BLaER1 treated with 17β-estradiol and CSF1 and Interleukin-3, amounts not matched to agents 10 nM and 100 nM (cell line): ENCODE measurements at regions not wholly inside any gene's neighbourhood (a gene's known extent, or its start where the extent isn't known, plus 50 kb on each side); places are given as distances from the start of the nearest gene placed in this dataset.
"Not testable (repeated sequence)": the region's sequence is repeated elsewhere in the genome, so short reads cannot be mapped to it uniquely, and the experiment has no call there.

Source experiments
- H3K27ac ChIP-seq, 11 experiments: shearing (Covaris generic); formaldehyde crosslinking; 2 replicates each; pipeline ENCODE4 v1.8.1; 2022
- H3K27me3 ChIP-seq, 11 experiments: shearing (Covaris generic); formaldehyde crosslinking; 2 replicates each; pipeline ENCODE4 v1.8.1; 2022
- H3K36me3 ChIP-seq, 11 experiments: shearing (Covaris generic); formaldehyde crosslinking; 2 replicates each; pipeline ENCODE4 v1.8.1; 2022
- H3K4me1 ChIP-seq, 10 experiments: shearing (Covaris generic); formaldehyde crosslinking; 2 replicates each; pipeline ENCODE4 v1.8.1; 2022
- H3K4me2 ChIP-seq, 11 experiments: shearing (Covaris generic); formaldehyde crosslinking; 2 replicates each; pipeline ENCODE4 v1.8.1; 2022
- H3K4me3 ChIP-seq, 10 experiments: shearing (Covaris generic); formaldehyde crosslinking; 2 replicates each; pipeline ENCODE4 v1.8.1; 2022
- H3K9ac ChIP-seq, 11 experiments: shearing (Covaris generic); formaldehyde crosslinking; 2 replicates each; pipeline ENCODE4 v1.8.1; 2022
- H3K9me3 ChIP-seq, 11 experiments: shearing (Covaris generic); formaldehyde crosslinking; replicated peaks in 1 of 11; 2 replicates each; pipeline ENCODE4 v1.8.1; 2022
- H4K20me1 ChIP-seq, 11 experiments: shearing (Covaris generic); formaldehyde crosslinking; 2 replicates each; pipeline ENCODE4 v1.8.1; 2022
- Cebpa-rat ChIP-seq, 11 experiments: shearing (Covaris generic); IDR thresholded peaks; 2 replicates each; pipeline ENCODE4 v1.8.1; 2022

DNA sequence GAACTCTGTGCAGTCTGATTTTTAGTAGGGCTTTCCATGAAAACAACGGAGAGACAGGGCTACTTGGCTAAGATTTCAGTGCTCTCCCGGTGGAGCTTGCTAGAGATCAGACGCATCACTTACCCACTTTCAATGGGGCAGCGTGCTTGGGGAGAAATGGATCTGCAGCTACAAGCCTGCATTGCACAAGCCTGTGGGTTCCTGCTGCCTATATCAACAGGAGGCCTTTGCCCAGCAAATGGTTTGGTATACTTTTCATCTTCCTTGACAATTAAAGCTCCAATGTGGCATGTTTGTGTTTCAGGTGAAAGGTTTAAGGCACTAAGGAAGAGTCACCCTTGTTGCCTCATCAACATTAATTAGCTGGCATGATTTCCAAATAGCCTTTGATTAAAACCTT lies 136.0 kb upstream of the FOXQ1 start:
- H3K27ac ChIP-seq = no peak overlapping the region
- H4K20me1 ChIP-seq = no peaks in the 10 kb centered on the region
- H3K4me2 ChIP-seq = no peak overlapping the region
- H3K27me3 ChIP-seq = no peaks in the 10 kb centered on the region
- H3K36me3 ChIP-seq = no peaks in the 10 kb centered on the region
- H3K9me3 ChIP-seq = no peaks in the 10 kb centered on the region; a peak in 1 of 22 replicates
- H3K9ac ChIP-seq = no peak overlapping the region
- no peak overlapping the region for H3K4me3 ChIP-seq
- no peak for TF ChIP-seq Cebpa-rat (IDR thresholded peaks at IDR 0.05)
- H3K4me1 ChIP-seq = no peaks in the 10 kb centered on the region

- Histone ChIP-seq H3K9me3 (no peaks in the 10 kb centered on the region; a peak in 1 of 22 replicates), H3K4me1 (no peaks in the 10 kb centered on the region), H3K4me2 (no peak overlapping the region), H3K4me3 (no peak overlapping the region), H3K36me3 (no peaks in the 10 kb centered on the region), H3K27me3 (no peaks in the 10 kb centered on the region), H3K9ac (no peak overlapping the region), H4K20me1 (no peaks in the 10 kb centered on the region), H3K27ac (no peak overlapping the region)
- TF ChIP-seq Cebpa-rat (IDR thresholded peaks at IDR 0.05) = no peak
Observed at GRCh38 chr6:1170794-1171193, 141.1 kb upstream of the FOXQ1 start.

- no peak overlapping the region for H3K9ac ChIP-seq
- H4K20me1 ChIP-seq = no peaks in the 10 kb centered on the region
- no peak overlapping the region for H3K4me3 ChIP-seq
- 0 out of 20 replicates have a peak, but pooled peaks cover 0 to 5% (median 0%) of the 10 kb centered on the region in 10 experiments for H3K4me1 ChIP-seq
- H3K4me2 ChIP-seq = no peak overlapping the region
- no peak for TF ChIP-seq Cebpa-rat (IDR thresholded peaks at IDR 0.05)
- H3K27ac ChIP-seq = no peak overlapping the region
- no peaks in the 10 kb centered on the region for H3K36me3 ChIP-seq
- no peaks in the 10 kb centered on the region; a peak in 1 of 22 replicates for H3K9me3 ChIP-seq
- H3K27me3 ChIP-seq = no peaks in the 10 kb centered on the region
Observed at GRCh38 chr6:1164600-1164999, 147.3 kb upstream of the FOXQ1 start.

DNA sequence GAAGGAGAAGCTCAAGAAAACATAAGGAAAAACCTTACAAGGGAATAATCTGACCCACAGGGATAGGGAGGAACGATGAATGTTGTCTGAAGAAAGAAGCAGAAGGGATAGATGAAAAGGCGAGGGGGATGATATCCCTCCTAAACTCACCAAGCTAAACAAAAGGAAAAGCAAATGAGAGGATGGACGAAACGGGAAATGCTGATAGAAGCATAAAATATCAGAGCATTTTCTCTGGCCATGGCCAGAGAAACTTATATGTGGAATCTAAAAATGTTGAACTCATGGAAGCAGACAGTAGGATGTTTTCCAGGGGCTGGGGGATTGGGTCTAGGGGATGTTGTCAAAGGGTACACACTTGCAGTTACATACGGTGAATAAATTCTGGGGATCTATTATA lies 148.4 kb upstream of the FOXQ1 start:
- Histone ChIP-seq H3K4me1 (0 out of 20 replicates have a peak, but pooled peaks cover 0 to 5% (median 0%) of the 10 kb centered on the region in 10 experiments), H3K9ac (no peak overlapping the region), H3K36me3 (no peaks in the 10 kb centered on the region), H3K27ac (no peak overlapping the region), H3K9me3 (no peaks in the 10 kb centered on the region; a peak in 1 of 22 replicates), H3K4me2 (no peak overlapping the region), H4K20me1 (no peaks in the 10 kb centered on the region), H3K4me3 (no peak overlapping the region), H3K27me3 (no peaks in the 10 kb centered on the region)
- no peak for TF ChIP-seq Cebpa-rat (IDR thresholded peaks at IDR 0.05)

GRCh38 chr6:1162367-1163275 lies 149.3 kb upstream of the FOXQ1 start:
- Histone ChIP-seq H3K36me3 (no peaks in the 10 kb centered on the region), H3K4me2 (no peak overlapping the region), H3K9ac (no peak overlapping the region), H3K4me1 (0 out of 20 replicates have a peak, but pooled peaks cover 0 to 5% (median 0%) of the 10 kb centered on the region in 10 experiments), H3K27me3 (no peaks in the 10 kb centered on the region), H3K4me3 (no peak overlapping the region), H3K27ac (no peak overlapping the region), H3K9me3 (peaks cover 0 to 7% (median 3%) of the 10 kb centered on the region in 11 experiments; a peak in 11 of 22 replicates), H4K20me1 (no peaks in the 10 kb centered on the region)
- TF ChIP-seq Cebpa-rat (IDR thresholded peaks at IDR 0.05) = no peak

DNA sequence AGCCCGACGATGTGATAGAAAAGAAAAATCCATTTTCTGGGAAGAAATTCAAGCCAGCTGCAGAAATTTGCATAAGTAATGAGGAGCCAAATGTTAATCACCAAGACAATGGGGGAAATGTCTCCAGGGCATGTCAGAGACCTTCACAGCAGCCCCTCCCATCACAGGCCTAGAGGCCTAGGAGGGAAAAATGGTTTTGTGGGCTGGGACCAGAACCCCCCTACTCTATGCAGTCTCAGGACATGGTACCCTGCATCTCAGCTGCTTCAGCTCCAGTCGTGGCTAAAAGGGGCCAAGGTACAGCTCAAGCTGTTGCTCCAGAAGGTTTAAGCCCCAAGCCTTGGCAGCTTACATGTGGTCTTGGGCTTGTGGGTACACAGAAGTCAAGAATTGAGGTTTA lies 155.5 kb upstream of the FOXQ1 start:
- H4K20me1 ChIP-seq, H3K4me1 ChIP-seq, H3K9ac ChIP-seq, H3K27ac ChIP-seq, H3K4me3 ChIP-seq, H3K36me3 ChIP-seq, H3K4me2 ChIP-seq, H3K27me3 ChIP-seq: not testable (repeated sequence)
- peaks cover 21 to 36% (median 30%) of the 10 kb centered on the region in 11 experiments for H3K9me3 ChIP-seq

GRCh38 chr6:1153696-1154245 lies 158.1 kb upstream of the FOXQ1 start:
- Histone ChIP-seq H3K36me3 (no peaks in the 10 kb centered on the region; a peak in 1 of 22 replicates), H3K4me1 (no peaks in the 10 kb centered on the region), H3K4me3 (no peak overlapping the region), H3K27ac (no peak overlapping the region), H3K27me3 (no peaks in the 10 kb centered on the region), H3K9me3 (peaks cover 21 to 36% (median 30%) of the 10 kb centered on the region in 11 experiments), H3K9ac (no peak overlapping the region), H3K4me2 (no peak overlapping the region), H4K20me1 (no peaks in the 10 kb centered on the region; a peak in 1 of 22 replicates)
- no peak for TF ChIP-seq Cebpa-rat (IDR thresholded peaks at IDR 0.05)

DNA sequence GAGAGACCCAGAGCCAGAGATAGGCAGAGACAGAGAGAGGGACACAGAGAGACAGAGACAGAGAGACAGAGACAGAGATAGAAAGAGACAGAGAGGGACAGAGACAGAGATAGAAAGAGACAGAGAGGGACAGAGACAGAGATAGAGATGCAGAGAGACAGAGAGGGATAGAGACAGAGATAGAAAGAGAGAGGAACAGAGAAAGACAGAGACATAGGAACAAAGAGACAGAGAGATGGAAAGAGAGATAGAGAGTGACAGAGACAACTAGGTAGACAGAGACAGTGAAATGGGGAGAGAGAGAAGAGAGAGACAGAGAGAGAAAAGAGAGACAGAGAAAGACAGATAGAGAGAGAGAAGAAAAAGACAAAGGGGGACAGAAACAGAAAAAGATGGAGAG lies 165.4 kb upstream of the FOXQ1 start:
- TF ChIP-seq Cebpa-rat (IDR thresholded peaks at IDR 0.05) = no peak

GRCh38 chr6:1145768-1146218 lies 166.1 kb upstream of the FOXQ1 start:
- H3K9me3 ChIP-seq = no peaks in the 10 kb centered on the region
- no peak overlapping the region for H3K9ac ChIP-seq
- H3K4me2 ChIP-seq = no peak overlapping the region
- H4K20me1 ChIP-seq = no peaks in the 10 kb centered on the region
- no peaks in the 10 kb centered on the region for H3K36me3 ChIP-seq
- no peak overlapping the region for H3K4me3 ChIP-seq
- 0 out of 20 replicates have a peak, but pooled peaks cover 0 to 3% (median 0%) of the 10 kb centered on the region in 10 experiments for H3K4me1 ChIP-seq
- no peaks in the 10 kb centered on the region for H3K27me3 ChIP-seq
- H3K27ac ChIP-seq = no peak overlapping the region
- TF ChIP-seq Cebpa-rat (IDR thresholded peaks at IDR 0.05) = no peak

More for the DNA sequence above, 165.4 kb upstream of the FOXQ1 start:
- Histone ChIP-seq H3K9me3 (no peaks in the 10 kb centered on the region), H3K27ac (no peak overlapping the region), H3K9ac (no peak overlapping the region), H4K20me1 (no peaks in the 10 kb centered on the region), H3K4me2 (no peak overlapping the region), H3K4me3 (no peak overlapping the region), H3K4me1 (0 out of 20 replicates have a peak, but pooled peaks cover 0 to 3% (median 0%) of the 10 kb centered on the region in 10 experiments), H3K36me3 (no peaks in the 10 kb centered on the region), H3K27me3 (no peaks in the 10 kb centered on the region)
